IPS-NIHi7 (cell line): ENCODE measurements at regions not wholly inside any gene's neighbourhood (a gene's known extent, or its start where the extent isn't known, plus 50 kb on each side); places are given as distances from the start of the nearest gene placed in this dataset.
"Not testable (repeated sequence)": the region's sequence is repeated elsewhere in the genome, so short reads cannot be mapped to it uniquely, and the experiment has no call there.

Experiments used
- DNase-seq: peaks from one replicate; pipeline ENCODE4 v3.0.0; 2012; ENCODE audit warnings: mixed read lengths; ENCODE audit errors: extremely low spot score

- DNase-seq = no peak
These were observed 571.8 kb downstream of the PRKD1 start for GRCh38 chr14:29355846-29356245.

GRCh38 chr14:29360656-29361055 lies 567.0 kb downstream of the PRKD1 start:
- DNase-seq = no peak

GRCh38 chr14:29370024-29370423 lies 557.6 kb downstream of the PRKD1 start:
- DNase-seq = no peak

- no peak for DNase-seq
These were observed 551.4 kb downstream of the PRKD1 start for GRCh38 chr14:29376237-29376636.

- DNase-seq = no peak
These were observed 546.8 kb downstream of the PRKD1 start for GRCh38 chr14:29380826-29381225.

- no peak for DNase-seq
These were observed 539.1 kb downstream of the PRKD1 start for GRCh38 chr14:29388571-29388970.

- DNase-seq = no peak
These were observed 537.4 kb downstream of the PRKD1 start for GRCh38 chr14:29390081-29390832.

GRCh38 chr14:29391231-29391630 lies 536.4 kb downstream of the PRKD1 start:
- no peak for DNase-seq

GRCh38 chr14:29391801-29392200 lies 535.8 kb downstream of the PRKD1 start:
- DNase-seq = no peak

GRCh38 chr14:29392287-29392686 lies 535.4 kb downstream of the PRKD1 start:
- no peak for DNase-seq

GRCh38 chr14:29403091-29403490 lies 524.6 kb downstream of the PRKD1 start:
- no peak for DNase-seq

- DNase-seq = no peak
These were observed 517.1 kb downstream of the PRKD1 start for GRCh38 chr14:29410581-29410980.

- DNase-seq = not testable (repeated sequence)
These were observed 512.7 kb downstream of the PRKD1 start for GRCh38 chr14:29414931-29415330.

GRCh38 chr14:29419736-29420135 lies 507.9 kb downstream of the PRKD1 start:
- DNase-seq = no peak

GRCh38 chr14:29421156-29421728 lies 506.4 kb downstream of the PRKD1 start:
- no peak for DNase-seq

GRCh38 chr14:29425705-29426482 lies 501.8 kb downstream of the PRKD1 start:
- DNase-seq = no peak

GRCh38 chr14:29442696-29443095 lies 485.0 kb downstream of the PRKD1 start:
- no peak for DNase-seq

- no peak for DNase-seq
These were observed 483.4 kb downstream of the PRKD1 start for GRCh38 chr14:29444216-29444615.

- DNase-seq = no peak
These were observed 482.8 kb downstream of the PRKD1 start for GRCh38 chr14:29444805-29445204.

GRCh38 chr14:29446971-29447370 lies 480.7 kb downstream of the PRKD1 start:
- no peak for DNase-seq

- DNase-seq = no peak
These were observed 475.7 kb downstream of the PRKD1 start for GRCh38 chr14:29451941-29452340.

GRCh38 chr14:29453045-29453444 lies 474.6 kb downstream of the PRKD1 start:
- DNase-seq = no peak
